SH-SY5Y (cell line): ENCODE measurements at regions not wholly inside any gene's neighbourhood (a gene's known extent, or its start where the extent isn't known, plus 50 kb on each side); places are given as distances from the start of the nearest gene placed in this dataset.

ENCODE experiments used
- GATA2 ChIP-seq: IDR thresholded peaks from 2 replicates; pipeline ENCODE4 v1.6.1; 2011; ENCODE audit warnings: mild to moderate bottlenecking, low read depth, low read length
- GATA3 ChIP-seq: IDR thresholded peaks from 2 replicates; pipeline ENCODE4 v1.6.1; 2011; ENCODE audit warnings: low read depth, mild to moderate bottlenecking, low read length, moderate library complexity

DNA sequence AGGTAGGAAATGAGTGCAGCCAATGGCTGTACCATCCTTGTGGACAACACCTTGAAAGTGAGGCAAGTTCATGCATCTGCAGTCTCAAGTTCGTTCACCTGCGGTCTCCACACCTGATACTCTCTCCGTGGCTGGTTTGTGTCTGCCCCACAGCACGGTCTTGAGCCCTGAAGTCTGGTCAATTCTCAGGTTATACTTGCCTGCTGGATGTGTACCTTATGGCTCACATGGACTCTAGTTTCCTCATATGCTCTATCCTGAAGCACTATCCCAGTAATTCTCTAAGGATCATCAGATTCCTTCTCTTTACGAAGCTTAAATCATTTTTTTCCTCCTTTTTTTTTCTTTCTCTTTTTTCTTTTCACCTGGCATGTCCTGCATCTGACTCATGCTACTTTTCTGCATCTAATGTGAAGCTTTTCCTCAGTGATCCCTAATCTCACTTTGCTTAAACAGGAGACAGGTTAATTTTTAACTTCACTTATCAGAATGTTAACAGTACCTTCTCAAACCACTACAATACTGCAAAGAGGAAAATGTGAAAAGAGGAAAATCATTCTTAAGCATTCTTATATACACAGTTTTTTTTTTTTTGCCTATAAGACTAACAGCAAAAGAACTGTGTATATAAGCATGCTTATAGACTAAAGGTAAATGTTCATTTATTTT is 511.2 kb downstream of the SOX11 start:
- TF ChIP-seq GATA3 = no peak
- no peak for TF ChIP-seq GATA2
